ENCODE measurements at regions not wholly inside any gene's neighbourhood (a gene's known extent, or its start where the extent isn't known, plus 50 kb on each side); places are given as distances from the start of the nearest gene placed in this dataset.

DNA sequence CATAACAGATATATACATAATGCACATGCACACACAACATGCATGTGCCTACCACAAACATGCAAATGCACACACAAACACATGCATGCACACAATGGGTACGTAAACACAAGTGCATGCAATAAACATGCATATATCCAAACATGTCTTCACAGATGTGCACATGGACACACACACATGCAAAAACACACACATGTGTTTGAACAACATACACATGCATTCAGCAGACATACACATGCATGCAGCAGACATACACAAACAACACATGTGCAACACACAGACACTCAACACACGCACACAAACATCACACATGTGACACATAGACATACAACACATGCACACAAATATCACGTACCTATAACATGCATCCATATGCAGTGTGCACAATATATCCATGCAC, 74.2 kb downstream of the KLF6 start:
- ATAC-seq (ENCODE audit: low read depth) (no peak), DNase-seq (no peak)
- ChIA-PET POLR2A (ENCODE audit: unreplicated experiment) (no interaction called here), CTCF (no interaction called here)
- no peaks in the 10 kb centered on the region for H4K20me1 ChIP-seq (ENCODE audit: insufficient read depth, low read length)
- no peak overlapping the region for H3K23ac ChIP-seq (ENCODE audit: low read depth, low read length)
- H3K4me1 ChIP-seq (ENCODE audit: control insufficient read depth, insufficient read depth, low read length): no peaks in the 10 kb centered on the region
- H3K79me1 ChIP-seq (ENCODE audit: low read depth in 1 of 2, low read length in 2 of 2): no peaks in the 10 kb centered on the region
- no peak overlapping the region for H3K4me3 ChIP-seq (ENCODE audit: insufficient read depth, low read depth, low read length)
- 73% methylated on average over 1 of the region's 3 CpGs; no CpG with 5 or more reads in 1 of the 2 experiments for WGBS, 2 experiments (ENCODE audit: extremely low coverage in 2 of 2, insufficient read length in 1 of 2)
- H3K4ac ChIP-seq (ENCODE audit: low read depth, low read length): no peak overlapping the region
- 0 out of 2 replicates have a peak, but pooled peaks cover 2% of the 10 kb centered on the region for H3K9me3 ChIP-seq (ENCODE audit: control insufficient read depth, insufficient read depth, low read length)
- no peaks in the 10 kb centered on the region for H3K27me3 ChIP-seq (ENCODE audit: control insufficient read depth, insufficient read depth, low read length)
- no peak overlapping the region for H2AK5ac ChIP-seq (ENCODE audit: low read depth, low read length)
- no peak overlapping the region for H3K4me2 ChIP-seq (ENCODE audit: low read depth, low read length)
- H3K36me3 ChIP-seq (ENCODE audit: control insufficient read depth, insufficient read depth, low read length): no peaks in the 10 kb centered on the region
- H4K5ac ChIP-seq (ENCODE audit: low read depth, low read length): no peak overlapping the region
- H2BK20ac ChIP-seq (ENCODE audit: low read depth, low read length): no peak overlapping the region
- no peak overlapping the region for H3K18ac ChIP-seq (ENCODE audit: low read depth, low read length)
- H3K27ac ChIP-seq (ENCODE audit: insufficient read depth, low read length): no peak overlapping the region
- intact Hi-C loops (cut with micrococcal nuclease) (no loop called here), in situ Hi-C loops (cut with MboI; ENCODE audit: low sequenced_read_pairs) (no loop called here), dilution Hi-C loops (cut with HindIII; ENCODE audit: low sequenced_read_pairs, unreplicated experiment) (no loop called here)
- peaks cover 8% of the 10 kb centered on the region; the same call in 1 of the 2 replicates for H3K9me1 ChIP-seq (ENCODE audit: insufficient read depth, low read length)
- H2BK5ac ChIP-seq (ENCODE audit: low read depth, low read length, poor library complexity, severe bottlenecking): no peak overlapping the region
- no peak for TF ChIP-seq RFX5 (IDR thresholded peaks at IDR 0.05; ENCODE audit: low read depth, low read length)
- TF ChIP-seq CEBPB (IDR thresholded peaks at IDR 0.05; ENCODE audit: low read depth, low read length): no peak
- TF ChIP-seq MAFK (IDR thresholded peaks at IDR 0.05; ENCODE audit: low read depth, low read length): no peak
- no peak for TF ChIP-seq NFE2L2 (IDR thresholded peaks at IDR 0.05; ENCODE audit: low read depth, low read length)
- no peak for TF ChIP-seq SMC3 (IDR thresholded peaks at IDR 0.05; ENCODE audit: low read depth, low read length)
- TF ChIP-seq, protein P1, sequence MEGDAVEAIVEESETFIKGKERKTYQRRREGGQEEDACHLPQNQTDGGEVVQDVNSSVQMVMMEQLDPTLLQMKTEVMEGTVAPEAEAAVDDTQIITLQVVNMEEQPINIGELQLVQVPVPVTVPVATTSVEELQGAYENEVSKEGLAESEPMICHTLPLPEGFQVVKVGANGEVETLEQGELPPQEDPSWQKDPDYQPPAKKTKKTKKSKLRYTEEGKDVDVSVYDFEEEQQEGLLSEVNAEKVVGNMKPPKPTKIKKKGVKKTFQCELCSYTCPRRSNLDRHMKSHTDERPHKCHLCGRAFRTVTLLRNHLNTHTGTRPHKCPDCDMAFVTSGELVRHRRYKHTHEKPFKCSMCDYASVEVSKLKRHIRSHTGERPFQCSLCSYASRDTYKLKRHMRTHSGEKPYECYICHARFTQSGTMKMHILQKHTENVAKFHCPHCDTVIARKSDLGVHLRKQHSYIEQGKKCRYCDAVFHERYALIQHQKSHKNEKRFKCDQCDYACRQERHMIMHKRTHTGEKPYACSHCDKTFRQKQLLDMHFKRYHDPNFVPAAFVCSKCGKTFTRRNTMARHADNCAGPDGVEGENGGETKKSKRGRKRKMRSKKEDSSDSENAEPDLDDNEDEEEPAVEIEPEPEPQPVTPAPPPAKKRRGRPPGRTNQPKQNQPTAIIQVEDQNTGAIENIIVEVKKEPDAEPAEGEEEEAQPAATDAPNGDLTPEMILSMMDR (conservative IDR thresholded peaks at IDR 0.05; ENCODE audit: low read depth, low read length): no peak
- TF ChIP-seq MAZ (IDR thresholded peaks at IDR 0.05; ENCODE audit: borderline replicate concordance, low read depth, low read length): no peak
- H3K56ac ChIP-seq (ENCODE audit: extremely low read depth, insufficient read depth, low read length): no peak overlapping the region
- H2BK15ac ChIP-seq (ENCODE audit: low read depth, low read length): no peak overlapping the region
- H3K9ac ChIP-seq (ENCODE audit: low read depth, low read length): no peak overlapping the region
- no peak overlapping the region for H4K8ac ChIP-seq (ENCODE audit: low read depth in 2 of 2, low read length in 2 of 2)
- no peak overlapping the region for H3K14ac ChIP-seq (replicated peaks; ENCODE audit: low read depth, low read length)
- H2BK120ac ChIP-seq (ENCODE audit: low read depth, low read length): no peak overlapping the region
- H2AK9ac ChIP-seq (replicated peaks; ENCODE audit: low read depth, low read length, poor library complexity): no peak overlapping the region
- H2AFZ ChIP-seq (replicated peaks; ENCODE audit: low read length, poor library complexity): no peak overlapping the region
- BruUV-seq (replicated peaks): no TSS peak
- no peak overlapping the region for H4K91ac ChIP-seq (ENCODE audit: insufficient read depth, low read depth, low read length)
